Bronchial epithelial cell (primary cell): ENCODE measurements at regions not wholly inside any gene's neighbourhood (a gene's known extent, or its start where the extent isn't known, plus 50 kb on each side); places are given as distances from the start of the nearest gene placed in this dataset.

Source experiments
- DNase-seq: peaks from one replicate; pipeline ENCODE4 v3.0.0-alpha.2; 2010; ENCODE audit warnings: low read depth
- FAIRE-seq: peaks from 2 replicates; lab custom pipeline; 2011; peaks lifted over from hg19 to GRCh38; lab: Jason Lieb, UNC
- H3K27me3 ChIP-seq: 2 replicates; pipeline ENCODE4 v1.5.1; 2011; ENCODE audit warnings: low read length; ENCODE audit not compliant: control insufficient read depth, insufficient read depth
- H3K36me3 ChIP-seq: 2 replicates; pipeline ENCODE4 v1.5.1; 2011; ENCODE audit warnings: low read length; ENCODE audit not compliant: control insufficient read depth, insufficient read depth
- H3K4me3 ChIP-seq: 2 replicates; pipeline ENCODE4 v1.5.1; 2011; ENCODE audit warnings: mild to moderate bottlenecking, low read depth, low read length, control low read depth
- CTCF ChIP-seq: IDR thresholded peaks from 2 replicates; pipeline ENCODE4 v1.5.1; 2011; ENCODE audit warnings: mild to moderate bottlenecking, moderate library complexity, low read length, control low read depth, inconsistent platforms; ENCODE audit not compliant: insufficient read depth, severe bottlenecking

- H3K36me3 ChIP-seq: no peaks in the 10 kb centered on the region
- H3K4me3 ChIP-seq: no peak overlapping the region
- H3K27me3 ChIP-seq: no peaks in the 10 kb centered on the region
- no peak for DNase-seq
- FAIRE-seq: no peak
- TF ChIP-seq CTCF: no peak
These were observed 452.1 kb upstream of the THBS1 start for GRCh38 chr15:39128746-39129145.

GRCh38 chr15:39130556-39131379, 450.1 kb upstream of the THBS1 start:
- DNase-seq (no peak), FAIRE-seq (no peak)
- H3K27me3 ChIP-seq: no peaks in the 10 kb centered on the region
- no peaks in the 10 kb centered on the region for H3K36me3 ChIP-seq
- TF ChIP-seq CTCF: no peak
- no peak overlapping the region for H3K4me3 ChIP-seq

GRCh38 chr15:39131609-39132008, 449.3 kb upstream of the THBS1 start:
- H3K4me3 ChIP-seq: no peak overlapping the region
- DNase-seq (peak; percentile 72), FAIRE-seq (no peak)
- H3K27me3 ChIP-seq: no peaks in the 10 kb centered on the region
- H3K36me3 ChIP-seq: no peaks in the 10 kb centered on the region
- no peak for TF ChIP-seq CTCF

GRCh38 chr15:39132070-39132469, 448.8 kb upstream of the THBS1 start:
- TF ChIP-seq CTCF: no peak
- no peak for DNase-seq
- no peaks in the 10 kb centered on the region for H3K36me3 ChIP-seq
- H3K4me3 ChIP-seq: no peak overlapping the region
- no peak for FAIRE-seq
- H3K27me3 ChIP-seq: no peaks in the 10 kb centered on the region

- TF ChIP-seq CTCF: no peak
- Histone ChIP-seq H3K4me3 (no peak overlapping the region), H3K36me3 (no peaks in the 10 kb centered on the region), H3K27me3 (no peaks in the 10 kb centered on the region)
- FAIRE-seq (no peak), DNase-seq (peak; percentile 86)
These were observed 447.8 kb upstream of the THBS1 start for GRCh38 chr15:39132954-39133600.
